ENCODE measurements at regions not wholly inside any gene's neighbourhood (a gene's known extent, or its start where the extent isn't known, plus 50 kb on each side); places are given as distances from the start of the nearest gene placed in this dataset.

DNA sequence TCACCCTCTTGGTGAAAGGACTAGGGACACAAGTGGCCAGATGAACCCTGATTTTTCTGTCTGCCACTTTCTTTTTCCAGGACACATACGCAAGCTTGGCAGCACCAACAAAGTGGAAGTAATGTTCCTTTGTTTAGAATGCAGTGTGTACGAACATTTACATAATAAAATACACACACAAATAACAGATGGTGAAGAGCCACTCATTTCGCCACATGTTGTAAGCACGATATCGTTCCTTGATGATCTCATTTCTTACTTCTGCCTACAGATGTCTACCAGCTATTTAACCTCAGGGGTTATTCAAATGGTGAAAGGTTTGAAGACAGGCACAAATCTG is 670.2 kb upstream of the CXADR start:
- in situ Hi-C loops (cut with MboI; ENCODE audit: low pct_unique_long_range_greater_than_20kb, low sequenced_read_pairs, unreplicated experiment): no loop called here
- TF ChIP-seq, protein P1, sequence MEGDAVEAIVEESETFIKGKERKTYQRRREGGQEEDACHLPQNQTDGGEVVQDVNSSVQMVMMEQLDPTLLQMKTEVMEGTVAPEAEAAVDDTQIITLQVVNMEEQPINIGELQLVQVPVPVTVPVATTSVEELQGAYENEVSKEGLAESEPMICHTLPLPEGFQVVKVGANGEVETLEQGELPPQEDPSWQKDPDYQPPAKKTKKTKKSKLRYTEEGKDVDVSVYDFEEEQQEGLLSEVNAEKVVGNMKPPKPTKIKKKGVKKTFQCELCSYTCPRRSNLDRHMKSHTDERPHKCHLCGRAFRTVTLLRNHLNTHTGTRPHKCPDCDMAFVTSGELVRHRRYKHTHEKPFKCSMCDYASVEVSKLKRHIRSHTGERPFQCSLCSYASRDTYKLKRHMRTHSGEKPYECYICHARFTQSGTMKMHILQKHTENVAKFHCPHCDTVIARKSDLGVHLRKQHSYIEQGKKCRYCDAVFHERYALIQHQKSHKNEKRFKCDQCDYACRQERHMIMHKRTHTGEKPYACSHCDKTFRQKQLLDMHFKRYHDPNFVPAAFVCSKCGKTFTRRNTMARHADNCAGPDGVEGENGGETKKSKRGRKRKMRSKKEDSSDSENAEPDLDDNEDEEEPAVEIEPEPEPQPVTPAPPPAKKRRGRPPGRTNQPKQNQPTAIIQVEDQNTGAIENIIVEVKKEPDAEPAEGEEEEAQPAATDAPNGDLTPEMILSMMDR (IDR thresholded peaks at IDR 0.05; ENCODE audit: extremely low read depth, insufficient read depth, missing control alignments): no peak
- no peak for DNase-seq (ENCODE audit: low spot score)

DNA sequence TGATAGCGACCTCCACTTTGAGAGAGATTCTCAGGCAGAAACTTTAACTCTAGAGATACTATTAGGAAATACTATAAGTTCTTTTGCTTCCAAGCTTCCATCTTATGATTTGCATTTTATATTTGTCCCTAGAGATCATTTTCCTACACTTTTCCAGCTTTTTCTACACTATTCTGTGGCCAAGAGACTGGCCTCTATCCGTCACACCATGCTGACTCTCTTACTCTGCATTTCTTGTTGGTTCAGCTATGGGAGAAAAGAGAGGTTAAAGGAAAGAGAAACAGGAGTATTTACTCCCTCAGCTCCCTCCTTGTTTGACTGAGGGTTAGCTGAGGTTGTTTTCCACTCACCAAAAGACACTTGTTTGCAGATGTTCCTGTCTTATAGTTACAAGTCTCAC is 665.6 kb upstream of the CXADR start:
- in situ Hi-C loops (cut with MboI; ENCODE audit: low pct_unique_long_range_greater_than_20kb, low sequenced_read_pairs, unreplicated experiment): no loop called here

DNA sequence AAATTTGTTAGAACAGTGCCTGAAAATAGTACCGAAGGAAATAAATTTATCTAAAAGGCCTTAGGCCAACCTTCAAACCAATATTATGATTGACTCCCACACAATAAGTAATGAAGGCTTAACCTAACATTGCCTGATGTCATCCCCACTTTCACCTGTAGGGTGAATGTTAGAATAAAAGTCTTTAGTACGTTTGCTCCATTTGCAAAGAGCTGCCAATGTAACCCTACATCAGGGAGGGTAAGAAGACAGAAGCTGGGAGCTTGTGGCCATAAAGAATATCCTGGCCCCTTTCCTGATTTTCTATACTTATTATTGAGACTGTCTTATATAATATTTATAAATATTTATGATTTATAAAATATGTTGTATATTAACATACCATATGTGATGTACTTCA is 661.8 kb upstream of the CXADR start:
- in situ Hi-C loops (cut with MboI; ENCODE audit: low pct_unique_long_range_greater_than_20kb, low sequenced_read_pairs, unreplicated experiment): no loop called here
- TF ChIP-seq, protein P1 (IDR thresholded peaks at IDR 0.05; ENCODE audit: extremely low read depth, insufficient read depth, missing control alignments): no peak
- no peak for DNase-seq (ENCODE audit: low spot score)

More for the DNA sequence above, 665.6 kb upstream of the CXADR start:
- TF ChIP-seq, protein P1 (IDR thresholded peaks at IDR 0.05; ENCODE audit: extremely low read depth, insufficient read depth, missing control alignments): no peak
- no peak for DNase-seq (ENCODE audit: low spot score)

DNA sequence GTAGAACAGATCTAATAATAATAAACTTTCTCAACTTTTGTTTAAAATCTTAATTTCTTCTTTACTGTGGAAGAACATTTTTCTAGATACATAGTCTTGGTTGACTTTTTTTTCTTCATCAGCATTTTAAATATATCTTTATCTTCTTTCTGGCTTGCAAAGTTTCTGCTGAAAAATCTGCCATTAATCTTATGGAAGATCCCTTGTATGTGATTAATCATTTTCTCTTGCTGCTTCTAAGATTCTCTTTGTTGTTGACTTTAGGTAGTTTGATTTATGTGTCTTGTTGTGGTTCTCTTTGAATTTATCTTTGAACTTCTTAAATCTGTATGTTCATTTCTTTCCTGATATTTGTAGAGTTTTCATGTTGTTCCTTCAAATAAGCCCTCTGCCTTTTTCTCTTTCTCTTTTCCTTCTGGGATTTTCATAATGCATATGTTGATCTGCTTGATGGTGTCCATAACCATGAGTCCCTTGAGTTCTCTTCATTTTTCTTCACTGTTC is 657.6 kb upstream of the CXADR start:
- in situ Hi-C loops (cut with MboI; ENCODE audit: low pct_unique_long_range_greater_than_20kb, low sequenced_read_pairs, unreplicated experiment): no loop called here
- DNase-seq (ENCODE audit: low spot score): no peak
- TF ChIP-seq, protein P1 (IDR thresholded peaks at IDR 0.05; ENCODE audit: extremely low read depth, insufficient read depth, missing control alignments): no peak

DNA sequence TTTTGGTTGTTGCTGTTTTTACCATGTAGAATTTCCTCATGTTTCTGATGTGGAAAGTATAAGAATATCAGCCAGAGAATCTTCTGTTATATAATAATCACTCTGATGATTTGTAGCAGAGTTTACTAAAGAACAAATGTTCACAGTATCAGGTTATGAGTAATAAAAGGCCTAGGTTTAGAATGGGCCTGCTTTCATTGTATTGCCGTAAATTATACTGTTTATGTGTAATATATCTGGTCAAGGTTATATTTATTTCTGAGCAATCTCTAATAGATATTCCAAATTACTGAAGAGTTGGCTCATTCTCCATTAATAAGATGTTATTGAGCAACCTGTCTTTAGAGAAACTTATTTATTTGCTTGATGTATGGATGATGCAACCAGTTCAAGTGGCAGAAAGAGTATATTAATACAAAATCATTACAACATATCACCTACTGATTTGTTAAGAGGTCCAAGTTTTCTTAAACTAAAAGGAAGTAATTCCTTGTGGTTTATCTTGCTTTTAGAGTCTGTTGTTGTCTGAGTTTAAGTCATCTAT is 649.4 kb upstream of the CXADR start:
- TF ChIP-seq, protein P1 (IDR thresholded peaks at IDR 0.05; ENCODE audit: extremely low read depth, insufficient read depth, missing control alignments): no peak
- in situ Hi-C loops (cut with MboI; ENCODE audit: low pct_unique_long_range_greater_than_20kb, low sequenced_read_pairs, unreplicated experiment): no loop called here
- DNase-seq (ENCODE audit: low spot score): no peak

DNA sequence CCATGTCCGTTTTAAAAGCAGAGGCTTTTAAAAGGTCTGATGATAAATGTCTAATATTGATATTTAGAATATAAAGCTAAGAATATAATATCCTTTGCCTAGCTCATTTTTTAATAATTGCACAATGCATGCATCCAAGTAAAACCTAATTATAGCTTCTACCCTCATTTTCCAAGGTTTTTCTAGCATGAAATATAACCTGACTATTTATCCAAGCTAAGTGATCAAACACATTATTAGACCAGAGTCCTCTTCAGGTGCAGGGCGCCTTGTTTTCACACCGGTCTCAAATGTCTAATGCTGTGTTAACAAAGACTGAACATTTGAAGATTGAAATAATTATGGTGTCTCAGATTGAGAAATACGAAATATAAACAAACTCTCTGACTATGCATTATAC is 648.9 kb upstream of the CXADR start:
- DNase-seq (ENCODE audit: low spot score): no peak
- in situ Hi-C loops (cut with MboI; ENCODE audit: low pct_unique_long_range_greater_than_20kb, low sequenced_read_pairs, unreplicated experiment): no loop called here
- TF ChIP-seq, protein P1 (IDR thresholded peaks at IDR 0.05; ENCODE audit: extremely low read depth, insufficient read depth, missing control alignments): no peak

DNA sequence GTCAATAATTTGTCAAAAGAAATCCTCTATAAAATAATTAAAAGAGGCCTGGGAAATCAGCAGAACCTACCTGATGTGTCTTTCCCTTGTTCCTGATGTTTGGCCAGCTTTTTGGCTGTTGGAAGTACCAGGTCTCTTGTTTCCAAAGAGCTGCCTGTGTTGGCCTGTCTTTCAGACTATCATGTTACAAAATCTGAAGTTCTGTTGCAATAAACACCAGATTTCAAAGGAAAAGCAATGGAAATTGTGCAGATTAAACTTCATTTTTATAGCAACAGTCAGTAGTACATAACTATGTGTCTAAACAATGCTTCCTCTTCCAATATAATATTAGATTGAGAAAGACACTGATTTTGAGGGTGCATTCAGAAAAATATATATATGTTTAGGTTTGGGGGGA is 647.2 kb upstream of the CXADR start:
- in situ Hi-C loops (cut with MboI; ENCODE audit: low pct_unique_long_range_greater_than_20kb, low sequenced_read_pairs, unreplicated experiment): no loop called here
- TF ChIP-seq, protein P1 (IDR thresholded peaks at IDR 0.05; ENCODE audit: extremely low read depth, insufficient read depth, missing control alignments): no peak
- DNase-seq (ENCODE audit: low spot score): no peak
